Skeletal muscle tissue (tissue), 3 donors: ENCODE measurements at regions not wholly inside any gene's neighbourhood (a gene's known extent, or its start where the extent isn't known, plus 50 kb on each side); places are given as distances from the start of the nearest gene placed in this dataset.

Experiments used
- H3K27ac ChIP-seq: one replicate; pipeline ENCODE4 v1.7.0; 2013; ENCODE audit warnings: mild to moderate bottlenecking, low read depth, low read length, inconsistent platforms
- H3K27me3 ChIP-seq, 3 donors: one replicate each; pipeline ENCODE4 v1.7.0; 2013; ENCODE audit warnings: low read length in 3 of 3; ENCODE audit not compliant: control insufficient read depth in 3 of 3, insufficient read depth in 3 of 3
- H3K36me3 ChIP-seq, 3 donors: one replicate each; pipeline ENCODE4 v1.7.0; 2013; ENCODE audit warnings: low read length in 3 of 3; ENCODE audit not compliant: control insufficient read depth in 3 of 3, insufficient read depth in 3 of 3
- H3K4me1 ChIP-seq, 3 donors: one replicate each; pipeline ENCODE4 v1.7.0; 2013; ENCODE audit warnings: low read length in 3 of 3, mild to moderate bottlenecking in 3 of 3; ENCODE audit not compliant: control insufficient read depth in 3 of 3, insufficient read depth in 3 of 3
- H3K4me3 ChIP-seq, 3 donors: one replicate each; pipeline ENCODE4 v1.7.0; 2013; ENCODE audit warnings: low read length in 3 of 3
- H3K9ac ChIP-seq, 3 donors: one replicate each; pipeline ENCODE4 v1.7.0; 2013; ENCODE audit warnings: low read length in 3 of 3, mild to moderate bottlenecking in 3 of 3, moderate library complexity in 2 of 3, low read depth in 1 of 3
- H3K9me3 ChIP-seq, 3 donors: one replicate each; pipeline ENCODE4 v1.7.0; 2013; ENCODE audit warnings: low read length in 3 of 3; ENCODE audit not compliant: control insufficient read depth in 3 of 3
- donor health status: Osteomylitis.

- no peaks in the 10 kb centered on the region for H3K9me3 ChIP-seq
- H3K27me3 ChIP-seq, result no peaks in the 10 kb centered on the region
- H3K4me3 ChIP-seq, result no peak overlapping the region
- H3K9ac ChIP-seq, result no peak overlapping the region
- no peaks in the 10 kb centered on the region for H3K4me1 ChIP-seq
- no peak overlapping the region for H3K27ac ChIP-seq
- H3K36me3 ChIP-seq, result no peaks in the 10 kb centered on the region
These were observed 843.2 kb downstream of the AMY1C start for GRCh38 chr1:104592926-104593325.

GRCh38 chr1:104593413-104594187, 843.9 kb downstream of the AMY1C start:
- Histone ChIP-seq H3K27ac (no peak overlapping the region), H3K27me3 (no peaks in the 10 kb centered on the region), H3K4me3 (no peak overlapping the region), H3K9me3 (no peaks in the 10 kb centered on the region), H3K4me1 (no peaks in the 10 kb centered on the region), H3K9ac (no peak overlapping the region), H3K36me3 (no peaks in the 10 kb centered on the region)

- Histone ChIP-seq H3K36me3 (no peaks in the 10 kb centered on the region), H3K27me3 (no peaks in the 10 kb centered on the region), H3K27ac (no peak overlapping the region), H3K9me3 (peaks cover 0 to 7% (median 0%) of the 10 kb centered on the region in 3 donors), H3K4me3 (no peak overlapping the region), H3K9ac (no peak overlapping the region), H3K4me1 (no peaks in the 10 kb centered on the region)
These were observed 867.8 kb downstream of the AMY1C start for GRCh38 chr1:104617474-104617873.

DNA sequence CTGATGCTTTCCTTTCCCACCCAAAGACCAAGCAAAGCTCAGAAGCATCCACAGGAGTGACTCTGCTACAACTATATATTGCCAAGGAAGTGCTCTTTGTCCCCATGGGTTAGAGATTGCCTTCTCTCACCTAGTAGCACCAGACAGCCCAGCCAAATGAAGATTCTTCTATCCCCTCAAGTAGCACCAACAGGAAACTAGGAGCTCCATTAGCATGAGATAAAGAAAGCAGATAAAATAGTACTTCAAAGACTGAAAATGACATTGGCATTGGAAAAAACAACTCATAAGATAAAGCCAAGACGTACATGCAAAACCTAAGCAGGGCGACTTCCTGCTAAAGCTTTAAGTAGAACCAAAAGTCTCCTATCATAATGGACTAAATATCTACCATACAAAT, 871.5 kb downstream of the AMY1C start:
- Histone ChIP-seq H3K4me3 (no peak overlapping the region), H3K9ac (no peak overlapping the region), H3K9me3 (peaks cover 0 to 7% (median 0%) of the 10 kb centered on the region in 3 donors), H3K4me1 (no peaks in the 10 kb centered on the region), H3K27ac (no peak overlapping the region), H3K36me3 (no peaks in the 10 kb centered on the region), H3K27me3 (no peaks in the 10 kb centered on the region)

DNA sequence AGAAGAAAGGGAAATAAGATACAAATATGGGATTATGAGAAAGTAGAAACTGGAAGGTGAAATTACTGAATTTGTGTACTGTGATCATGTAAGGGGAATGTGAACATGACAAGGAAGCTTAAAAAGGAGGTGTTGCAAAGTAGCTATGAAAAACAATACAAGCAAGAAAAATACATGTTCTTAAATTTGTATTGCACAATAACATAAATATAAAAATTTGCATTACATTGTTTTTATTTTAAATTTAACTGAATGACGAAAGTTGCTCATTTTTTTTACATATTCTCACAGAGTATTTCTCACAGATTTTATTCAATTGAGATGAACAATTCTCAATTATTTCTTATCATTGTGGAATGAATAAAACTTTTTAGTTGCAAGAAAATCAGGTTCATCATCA, 874.8 kb downstream of the AMY1C start:
- Histone ChIP-seq H3K9me3 (no peaks in the 10 kb centered on the region), H3K27me3 (no peaks in the 10 kb centered on the region), H3K36me3 (no peaks in the 10 kb centered on the region), H3K4me3 (no peak overlapping the region), H3K9ac (no peak overlapping the region), H3K27ac (no peak overlapping the region), H3K4me1 (no peaks in the 10 kb centered on the region)

- H3K4me3 ChIP-seq, result no peak overlapping the region
- no peak overlapping the region for H3K27ac ChIP-seq
- H3K36me3 ChIP-seq, result no peaks in the 10 kb centered on the region
- H3K27me3 ChIP-seq, result no peaks in the 10 kb centered on the region
- H3K9me3 ChIP-seq, result no peaks in the 10 kb centered on the region
- no peaks in the 10 kb centered on the region for H3K4me1 ChIP-seq
- no peak overlapping the region for H3K9ac ChIP-seq
These were observed 879.9 kb downstream of the AMY1C start for GRCh38 chr1:104629589-104629988.

DNA sequence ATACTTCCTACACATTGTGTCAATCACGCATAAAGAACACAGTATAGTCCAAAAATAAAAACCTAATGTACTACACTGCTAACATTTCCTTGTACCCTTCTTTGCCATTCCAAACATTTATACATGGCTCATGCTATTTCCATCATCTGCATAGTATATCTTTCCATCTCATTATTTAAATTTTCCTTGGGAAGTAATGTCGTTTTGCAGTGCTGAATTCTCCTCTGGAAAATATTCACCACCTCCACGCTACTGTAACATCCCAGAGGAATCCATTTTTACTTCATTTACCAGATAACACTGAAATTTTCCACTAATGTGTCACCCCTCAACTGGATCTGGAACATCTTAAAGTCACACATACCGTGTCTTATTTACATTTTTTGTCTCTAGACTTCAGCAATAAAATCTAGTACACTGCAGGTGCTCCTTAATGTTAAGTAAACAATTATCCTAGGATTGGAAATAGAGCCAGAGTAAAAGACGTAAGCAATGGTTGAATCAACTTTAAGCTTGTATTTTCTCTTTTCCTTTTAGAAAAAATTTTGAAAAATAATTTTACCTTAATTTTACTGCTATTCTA, 881.0 kb downstream of the AMY1C start:
- H3K27me3 ChIP-seq, result no peaks in the 10 kb centered on the region
- no peaks in the 10 kb centered on the region for H3K9me3 ChIP-seq
- H3K27ac ChIP-seq, result no peak overlapping the region
- no peak overlapping the region for H3K4me3 ChIP-seq
- H3K9ac ChIP-seq, result no peak overlapping the region
- H3K36me3 ChIP-seq, result no peaks in the 10 kb centered on the region
- no peaks in the 10 kb centered on the region for H3K4me1 ChIP-seq

- Histone ChIP-seq H3K27me3 (no peaks in the 10 kb centered on the region), H3K27ac (no peak overlapping the region), H3K9me3 (no peaks in the 10 kb centered on the region), H3K9ac (no peak overlapping the region), H3K4me3 (no peak overlapping the region), H3K4me1 (no peaks in the 10 kb centered on the region), H3K36me3 (no peaks in the 10 kb centered on the region)
These were observed 886.9 kb downstream of the AMY1C start for GRCh38 chr1:104636581-104636980.

GRCh38 chr1:104646233-104646632, 896.5 kb downstream of the AMY1C start:
- Histone ChIP-seq H3K36me3 (no peaks in the 10 kb centered on the region), H3K9ac (no peak overlapping the region), H3K27me3 (no peaks in the 10 kb centered on the region), H3K4me3 (no peak overlapping the region), H3K4me1 (no peaks in the 10 kb centered on the region), H3K27ac (no peak overlapping the region), H3K9me3 (no peaks in the 10 kb centered on the region)

GRCh38 chr1:104648269-104648691, 898.6 kb downstream of the AMY1C start:
- H3K4me1 ChIP-seq, result no peaks in the 10 kb centered on the region
- H3K27ac ChIP-seq, result no peak overlapping the region
- no peak overlapping the region for H3K4me3 ChIP-seq
- H3K9me3 ChIP-seq, result no peaks in the 10 kb centered on the region
- H3K27me3 ChIP-seq, result no peaks in the 10 kb centered on the region
- no peaks in the 10 kb centered on the region for H3K36me3 ChIP-seq
- H3K9ac ChIP-seq, result no peak overlapping the region
